Ovary (tissue), 3 donors: ENCODE measurements at regions not wholly inside any gene's neighbourhood (a gene's known extent, or its start where the extent isn't known, plus 50 kb on each side); places are given as distances from the start of the nearest gene placed in this dataset.

Experiments used
- CTCF ChIP-seq, 3 donors: fragments of 450-650 bp in 2 of 3; fragments of 200-600 bp in 1 of 3; IDR thresholded peaks; one replicate each; pipeline versions ENCODE4 v1.5.1 to v1.8.0; 2016 to 2022; ENCODE audit warnings: antibody characterized with exemption in 3 of 3, mild to moderate bottlenecking in 1 of 3
- POLR2A ChIP-seq: fragments of 450-650 bp; IDR thresholded peaks from one replicate; pipeline ENCODE4 v1.6.1; 2017; ENCODE audit warnings: antibody characterized with exemption, mild to moderate bottlenecking, moderate library complexity
- donor health status: DM: no; HTN: no; CAD: no.

DNA sequence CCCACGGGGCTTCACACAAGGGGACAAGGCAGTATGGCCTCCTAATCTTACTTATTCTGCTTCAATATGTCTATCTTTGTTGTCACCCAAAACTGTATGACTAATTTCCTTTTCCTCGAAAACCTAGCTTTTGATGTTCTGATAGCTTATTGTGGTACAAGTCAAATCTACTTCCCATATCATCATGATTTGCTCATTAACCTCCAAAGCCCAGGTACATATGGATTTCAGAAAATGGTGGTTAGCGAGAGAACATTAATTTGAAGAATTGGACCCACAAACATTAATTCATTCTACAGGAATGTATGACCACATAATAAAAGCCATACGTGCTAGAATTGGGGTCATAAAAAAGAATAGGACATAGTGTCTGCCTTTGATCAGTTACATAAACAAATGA is 412.5 kb downstream of the CCDC91 start:
- TF ChIP-seq POLR2A (no peak), CTCF (IDR thresholded peaks at IDR 0.05) (no peak)
